WTC11 (cell line): ENCODE measurements at regions not wholly inside any gene's neighbourhood (a gene's known extent, or its start where the extent isn't known, plus 50 kb on each side); places are given as distances from the start of the nearest gene placed in this dataset.

Source experiments
- ZNF423 ChIP-seq: fragments of 250-450 bp; sonication (Bioruptor Pico); IDR thresholded peaks from 2 replicates; pipeline ENCODE4 v2.1.2; 2022; ENCODE audit warnings: mild to moderate bottlenecking, moderate library complexity
- ZNF512 ChIP-seq: sonication (generic); formaldehyde crosslinking; IDR thresholded peaks from 2 replicates; pipeline ENCODE4 v1.8.1; 2022; ENCODE audit warnings: missing genetic modification reagents, borderline replicate concordance
- TF ChIP-seq, protein P1 (sequence below): fragments of 200-600 bp; IDR thresholded peaks from 2 replicates; pipeline ENCODE4 v1.8.0; 2022; ENCODE audit warnings: antibody characterized with exemption

DNA sequence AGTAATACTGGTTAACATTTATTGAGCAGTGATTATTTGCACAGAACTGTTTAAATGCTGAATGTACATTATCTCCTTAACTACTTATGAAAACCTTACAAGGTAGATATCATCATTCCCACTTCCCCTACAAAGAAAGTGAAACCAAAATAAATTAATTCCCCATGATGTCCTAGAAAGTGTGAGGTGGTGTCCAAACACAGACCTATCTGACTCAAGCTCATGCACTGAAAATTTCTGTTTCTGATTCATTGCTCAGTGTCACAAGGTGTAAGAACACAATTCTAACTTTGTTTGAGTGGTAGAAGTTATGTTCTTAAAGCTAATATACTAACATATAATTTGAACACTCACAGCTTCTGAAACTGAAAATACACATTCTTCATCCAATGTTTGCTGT lies 178.7 kb downstream of the MRPL39 start:
- TF ChIP-seq, protein P1, sequence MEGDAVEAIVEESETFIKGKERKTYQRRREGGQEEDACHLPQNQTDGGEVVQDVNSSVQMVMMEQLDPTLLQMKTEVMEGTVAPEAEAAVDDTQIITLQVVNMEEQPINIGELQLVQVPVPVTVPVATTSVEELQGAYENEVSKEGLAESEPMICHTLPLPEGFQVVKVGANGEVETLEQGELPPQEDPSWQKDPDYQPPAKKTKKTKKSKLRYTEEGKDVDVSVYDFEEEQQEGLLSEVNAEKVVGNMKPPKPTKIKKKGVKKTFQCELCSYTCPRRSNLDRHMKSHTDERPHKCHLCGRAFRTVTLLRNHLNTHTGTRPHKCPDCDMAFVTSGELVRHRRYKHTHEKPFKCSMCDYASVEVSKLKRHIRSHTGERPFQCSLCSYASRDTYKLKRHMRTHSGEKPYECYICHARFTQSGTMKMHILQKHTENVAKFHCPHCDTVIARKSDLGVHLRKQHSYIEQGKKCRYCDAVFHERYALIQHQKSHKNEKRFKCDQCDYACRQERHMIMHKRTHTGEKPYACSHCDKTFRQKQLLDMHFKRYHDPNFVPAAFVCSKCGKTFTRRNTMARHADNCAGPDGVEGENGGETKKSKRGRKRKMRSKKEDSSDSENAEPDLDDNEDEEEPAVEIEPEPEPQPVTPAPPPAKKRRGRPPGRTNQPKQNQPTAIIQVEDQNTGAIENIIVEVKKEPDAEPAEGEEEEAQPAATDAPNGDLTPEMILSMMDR: no peak
- TF ChIP-seq ZNF512 (CRISPR knock-in tag) (no peak), ZNF423 (no peak)
